Type B pancreatic cell (in vitro differentiated cells): ENCODE measurements at regions not wholly inside any gene's neighbourhood (a gene's known extent, or its start where the extent isn't known, plus 50 kb on each side); places are given as distances from the start of the nearest gene placed in this dataset.

Experiments
- DNase-seq: peaks from one replicate; pipeline ENCODE4 v3.0.0; 2021; ENCODE audit warnings: mixed read lengths; ENCODE audit not compliant: unreplicated experiment; ENCODE audit errors: extremely low spot score
- H3K27ac Mint-ChIP-seq: 2 replicates; pipeline ENCODE4 v1.8.0; 2021; ENCODE audit warnings: mild to moderate bottlenecking, mixed read lengths
- H3K27me3 Mint-ChIP-seq: 2 replicates; pipeline ENCODE4 v1.8.0; 2021; ENCODE audit warnings: mixed read lengths
- H3K36me3 Mint-ChIP-seq: 2 replicates; pipeline ENCODE4 v1.8.0; 2021; ENCODE audit warnings: mixed read lengths
- H3K4me1 Mint-ChIP-seq: one replicate; pipeline ENCODE4 v1.8.0; 2021; ENCODE audit warnings: mixed read lengths; ENCODE audit not compliant: unreplicated experiment
- H3K4me3 Mint-ChIP-seq: 2 replicates; pipeline ENCODE4 v1.8.0; 2021; ENCODE audit warnings: mild to moderate bottlenecking, mixed read lengths
- H3K9me3 Mint-ChIP-seq: 2 replicates; pipeline ENCODE4 v1.8.0; 2021; ENCODE audit warnings: mixed read lengths
- TF ChIP-seq, protein P1 (sequence below): fragments of 200-600 bp; sonication (generic); conservative IDR thresholded peaks from 2 replicates; pipeline ENCODE4 v1.5.0; 2021; ENCODE audit warnings: antibody characterized with exemption, mild to moderate bottlenecking

- TF ChIP-seq, protein P1, sequence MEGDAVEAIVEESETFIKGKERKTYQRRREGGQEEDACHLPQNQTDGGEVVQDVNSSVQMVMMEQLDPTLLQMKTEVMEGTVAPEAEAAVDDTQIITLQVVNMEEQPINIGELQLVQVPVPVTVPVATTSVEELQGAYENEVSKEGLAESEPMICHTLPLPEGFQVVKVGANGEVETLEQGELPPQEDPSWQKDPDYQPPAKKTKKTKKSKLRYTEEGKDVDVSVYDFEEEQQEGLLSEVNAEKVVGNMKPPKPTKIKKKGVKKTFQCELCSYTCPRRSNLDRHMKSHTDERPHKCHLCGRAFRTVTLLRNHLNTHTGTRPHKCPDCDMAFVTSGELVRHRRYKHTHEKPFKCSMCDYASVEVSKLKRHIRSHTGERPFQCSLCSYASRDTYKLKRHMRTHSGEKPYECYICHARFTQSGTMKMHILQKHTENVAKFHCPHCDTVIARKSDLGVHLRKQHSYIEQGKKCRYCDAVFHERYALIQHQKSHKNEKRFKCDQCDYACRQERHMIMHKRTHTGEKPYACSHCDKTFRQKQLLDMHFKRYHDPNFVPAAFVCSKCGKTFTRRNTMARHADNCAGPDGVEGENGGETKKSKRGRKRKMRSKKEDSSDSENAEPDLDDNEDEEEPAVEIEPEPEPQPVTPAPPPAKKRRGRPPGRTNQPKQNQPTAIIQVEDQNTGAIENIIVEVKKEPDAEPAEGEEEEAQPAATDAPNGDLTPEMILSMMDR, result no peak
- H3K27ac Mint-ChIP-seq, result no peak overlapping the region
- H3K4me3 Mint-ChIP-seq, result no peak overlapping the region
- no peaks in the 10 kb centered on the region for H3K36me3 Mint-ChIP-seq
- no peaks in the 10 kb centered on the region for H3K27me3 Mint-ChIP-seq
- H3K4me1 Mint-ChIP-seq, result peaks cover 34% of the 10 kb centered on the region
- DNase-seq, result no peak
- no peaks in the 10 kb centered on the region for H3K9me3 Mint-ChIP-seq
These were observed 180.6 kb downstream of the FOXO1 start for GRCh38 chr13:40485611-40486517.

- H3K9me3 Mint-ChIP-seq, result no peaks in the 10 kb centered on the region
- TF ChIP-seq, protein P1, result no peak
- H3K27ac Mint-ChIP-seq, result no peak overlapping the region
- peaks cover 34% of the 10 kb centered on the region for H3K4me1 Mint-ChIP-seq
- H3K4me3 Mint-ChIP-seq, result no peak overlapping the region
- DNase-seq, result no peak
- H3K36me3 Mint-ChIP-seq, result no peaks in the 10 kb centered on the region
- no peaks in the 10 kb centered on the region for H3K27me3 Mint-ChIP-seq
These were observed 179.8 kb downstream of the FOXO1 start for GRCh38 chr13:40486518-40487163.

DNA sequence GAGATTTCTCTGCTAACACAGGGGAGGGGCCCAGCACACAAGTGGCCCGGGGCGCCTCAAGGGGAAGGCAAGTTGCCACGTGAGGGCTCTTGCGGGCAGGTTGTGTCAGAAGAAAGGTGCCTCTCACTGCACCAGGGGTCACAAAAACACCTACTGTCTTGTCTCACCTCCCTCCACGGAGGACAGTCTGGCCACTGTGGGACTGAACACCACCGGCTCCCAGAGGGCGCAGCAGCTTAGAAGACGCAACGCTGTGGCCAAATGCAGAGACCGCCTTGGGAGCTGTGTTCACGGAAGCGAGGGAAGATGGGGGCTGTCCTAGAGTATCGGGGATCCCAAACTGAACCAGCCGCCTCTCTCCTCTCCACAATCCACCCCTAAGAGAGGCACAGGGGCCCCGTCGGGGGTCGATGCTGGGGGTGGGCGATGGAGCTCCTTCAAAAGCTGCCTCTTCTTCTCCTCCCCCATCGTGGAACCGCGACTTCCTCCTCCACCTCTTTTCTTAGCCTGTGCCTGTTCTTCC, 177.5 kb downstream of the FOXO1 start:
- H3K36me3 Mint-ChIP-seq, result no peaks in the 10 kb centered on the region
- no peaks in the 10 kb centered on the region for H3K27me3 Mint-ChIP-seq
- H3K4me3 Mint-ChIP-seq, result no peak overlapping the region
- no peak for DNase-seq
- peaks cover 32% of the 10 kb centered on the region for H3K4me1 Mint-ChIP-seq
- H3K27ac Mint-ChIP-seq, result no peak overlapping the region
- no peaks in the 10 kb centered on the region for H3K9me3 Mint-ChIP-seq
- TF ChIP-seq, protein P1, result no peak

DNA sequence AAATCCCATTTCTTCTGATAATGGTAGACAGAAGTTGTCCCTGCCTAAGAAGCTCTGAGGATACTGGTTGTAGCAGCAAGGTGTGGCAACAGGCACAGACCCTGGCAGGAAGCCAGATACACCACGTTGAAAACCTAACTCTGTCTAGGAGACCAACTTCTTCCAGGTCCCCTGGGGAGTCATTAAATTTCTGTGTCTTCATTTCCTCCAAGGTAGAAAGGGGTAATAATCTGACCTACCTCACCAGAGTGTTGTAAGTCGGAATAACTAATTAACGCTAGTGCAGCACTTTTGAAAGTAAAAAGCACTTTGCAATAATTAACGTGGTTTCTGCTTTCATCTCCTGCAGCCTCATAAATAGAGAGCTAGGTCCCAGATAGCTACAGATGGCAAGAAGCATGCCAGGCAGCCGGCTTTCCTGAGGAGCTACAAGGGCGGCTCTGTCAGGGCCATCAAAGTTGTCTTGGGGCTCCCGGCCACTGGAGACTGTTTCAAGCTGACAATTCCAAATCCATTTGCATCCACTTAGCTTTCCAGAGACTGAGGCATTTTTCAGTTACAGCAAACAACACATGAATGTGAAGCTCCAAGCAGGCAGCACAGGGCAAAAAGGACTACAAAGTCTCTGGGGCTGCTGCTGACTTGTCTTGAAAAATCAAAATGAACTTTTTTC, 176.2 kb downstream of the FOXO1 start:
- Mint-ChIP-seq H3K27ac (no peak overlapping the region), H3K9me3 (no peaks in the 10 kb centered on the region), H3K4me3 (no peak overlapping the region), H3K4me1 (peaks cover 25% of the 10 kb centered on the region), H3K27me3 (peaks cover 2% of the 10 kb centered on the region), H3K36me3 (no peaks in the 10 kb centered on the region)
- no peak for DNase-seq
- TF ChIP-seq, protein P1, result no peak

DNA sequence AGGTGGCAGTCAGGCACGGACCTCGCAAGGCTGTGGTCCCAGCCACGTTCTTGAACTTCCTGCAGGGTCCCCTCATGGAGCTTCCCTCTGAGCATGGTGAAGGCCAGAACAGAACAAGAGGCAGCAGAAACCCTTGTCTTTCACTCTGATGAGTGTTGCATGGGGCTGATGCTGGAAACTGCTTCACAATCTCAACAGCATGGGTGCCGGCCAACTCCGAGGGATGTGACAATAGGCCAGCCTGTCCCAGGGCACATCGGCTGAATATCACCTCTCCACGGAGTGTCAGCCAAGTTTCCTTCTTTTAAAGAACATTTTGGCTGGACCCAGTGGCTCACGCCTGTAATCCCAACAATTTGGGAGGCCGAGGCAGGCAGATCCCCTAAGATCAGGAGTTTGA, 173.9 kb downstream of the FOXO1 start:
- no peak overlapping the region for H3K27ac Mint-ChIP-seq
- DNase-seq, result no peak
- H3K9me3 Mint-ChIP-seq, result no peaks in the 10 kb centered on the region
- H3K27me3 Mint-ChIP-seq, result peaks cover 3% of the 10 kb centered on the region
- no peak overlapping the region for H3K4me3 Mint-ChIP-seq
- TF ChIP-seq, protein P1, result no peak
- H3K36me3 Mint-ChIP-seq, result no peaks in the 10 kb centered on the region
- peaks cover 31% of the 10 kb centered on the region for H3K4me1 Mint-ChIP-seq
